HG03460 (cell line): ENCODE measurements at regions not wholly inside any gene's neighbourhood (a gene's known extent, or its start where the extent isn't known, plus 50 kb on each side); places are given as distances from the start of the nearest gene placed in this dataset.

Experiments
- ATAC-seq: cut with Tn5 transposase; IDR thresholded peaks from one replicate; pipeline ENCODE4 v1.9.1; 2021; ENCODE audit not compliant: unreplicated experiment

DNA sequence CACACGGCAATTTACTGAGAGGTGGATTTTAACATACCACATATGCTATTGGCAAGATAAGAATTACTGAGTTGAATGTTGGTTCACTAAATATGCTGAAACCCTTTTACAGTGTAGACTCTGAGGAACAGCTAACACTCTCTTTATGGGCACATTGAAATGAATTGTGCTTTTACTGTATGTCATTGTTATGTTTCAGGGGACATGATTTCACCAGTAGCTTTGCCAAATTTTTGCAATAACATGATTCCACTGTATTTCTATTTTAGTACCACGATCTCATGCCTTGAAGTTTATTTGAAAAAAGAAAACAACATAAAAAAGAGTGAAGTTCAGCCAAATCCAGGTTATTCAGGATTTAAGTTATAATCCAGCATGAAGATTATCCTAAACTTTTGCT is 188.5 kb downstream of the HLX start:
- ATAC-seq: no peak

DNA sequence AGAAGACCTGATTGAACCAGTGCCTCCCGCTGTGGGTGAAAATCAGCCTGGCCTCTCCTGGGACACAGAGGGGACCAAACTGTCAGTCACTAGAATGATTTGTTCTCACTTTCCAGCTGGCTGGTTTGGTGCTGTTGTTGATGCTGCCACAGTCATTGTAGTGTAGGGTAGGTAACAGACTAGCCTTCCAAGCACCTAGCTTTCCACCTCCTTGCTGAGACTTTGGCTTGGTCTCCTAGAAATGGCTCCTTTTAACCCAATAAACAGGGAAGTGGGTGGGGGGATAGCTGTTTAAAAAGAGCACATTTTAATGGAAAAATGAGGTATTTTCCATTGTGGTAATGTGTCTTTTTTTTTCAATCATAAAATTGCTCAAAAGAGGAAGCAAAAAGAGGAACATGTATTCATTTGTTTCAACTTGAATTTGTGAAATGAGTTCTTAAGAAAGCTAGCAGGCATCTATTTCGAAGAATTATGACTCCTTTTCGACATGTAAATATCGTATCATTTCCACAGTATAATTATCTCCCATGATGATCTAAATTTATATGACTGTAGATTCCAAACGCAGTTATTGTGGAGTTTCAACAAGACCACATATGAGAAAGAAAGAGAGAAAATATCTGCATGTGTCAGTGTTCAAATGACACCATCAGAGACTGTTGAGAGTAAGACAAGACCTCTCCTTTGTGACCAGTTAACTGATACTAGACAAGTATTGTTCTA is 190.1 kb downstream of the HLX start:
- ATAC-seq: peak; percentile 87

DNA sequence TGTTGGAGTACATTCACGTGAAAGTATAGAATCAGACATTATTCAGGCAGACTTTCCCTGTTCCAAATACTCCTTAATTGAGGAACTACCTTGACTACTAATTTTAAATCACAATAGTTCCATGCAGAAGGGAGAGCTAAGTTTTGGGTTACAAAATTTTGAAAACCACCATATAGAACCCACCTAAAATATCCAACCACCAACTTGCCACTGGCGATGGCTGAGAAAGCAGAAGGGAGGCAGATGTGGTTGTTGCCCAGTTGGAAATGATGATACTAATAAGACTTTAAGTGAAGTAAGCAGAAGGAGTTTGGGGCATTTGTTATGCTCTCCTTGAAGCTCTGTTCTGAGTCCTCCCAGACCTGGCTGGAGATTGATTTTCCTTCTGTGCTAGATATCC is 190.7 kb downstream of the HLX start:
- ATAC-seq: no peak

DNA sequence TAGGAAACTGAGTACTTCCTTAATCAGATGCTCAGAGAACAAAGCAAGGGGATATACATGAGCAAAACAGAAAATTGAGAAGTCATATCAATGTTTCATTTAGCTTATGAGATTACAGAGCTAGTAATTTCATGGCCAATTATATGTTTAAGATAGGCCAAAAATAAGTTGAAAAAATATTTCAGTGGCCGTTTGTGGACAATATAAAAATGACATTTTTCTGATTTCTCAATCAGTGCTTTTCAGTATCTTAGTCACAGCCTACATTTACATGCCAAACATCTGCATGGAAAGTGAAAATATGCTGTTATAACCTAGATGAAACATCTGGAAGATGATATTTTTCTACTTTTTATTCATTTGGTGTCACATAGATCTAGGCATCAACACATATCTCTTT is 192.5 kb downstream of the HLX start:
- ATAC-seq: no peak

DNA sequence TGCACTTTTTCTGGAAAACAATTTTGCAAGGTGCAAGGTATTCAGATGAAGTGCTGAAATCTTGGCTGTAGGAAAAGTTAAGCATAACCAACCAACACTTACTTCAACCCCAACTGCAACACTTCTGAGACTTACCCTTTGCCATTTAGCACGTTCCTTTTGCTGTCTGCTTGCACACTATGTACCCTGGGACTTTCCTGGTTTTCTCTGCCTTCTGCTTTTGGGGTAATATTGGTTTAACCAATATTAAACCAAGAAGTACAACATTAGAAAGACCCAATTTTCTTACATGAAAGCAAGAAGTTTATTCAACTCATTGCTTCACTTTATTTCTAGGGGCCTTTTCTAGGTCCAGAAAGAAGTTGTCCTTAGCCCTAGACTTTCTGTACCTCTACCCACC is 193.0 kb downstream of the HLX start:
- ATAC-seq: no peak

DNA sequence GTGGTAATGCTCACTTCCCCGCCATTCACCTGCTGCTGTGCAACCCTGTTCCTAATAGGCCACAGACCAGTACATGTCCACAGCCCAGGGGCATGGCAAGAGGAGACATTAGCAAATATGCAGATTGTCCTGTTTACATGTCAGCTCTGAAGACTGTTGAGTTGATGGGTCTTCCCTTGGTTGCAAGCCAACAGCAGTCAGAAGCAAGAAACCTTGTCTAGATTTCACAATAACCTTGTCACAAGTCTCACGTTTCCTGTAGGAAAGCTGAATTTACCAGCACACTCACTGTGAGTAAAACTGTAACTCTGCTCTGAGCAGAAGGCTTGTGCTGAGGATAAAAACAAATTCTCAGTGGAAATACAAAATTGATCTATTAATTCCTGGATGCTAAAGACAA is 195.1 kb downstream of the HLX start:
- no peak for ATAC-seq

DNA sequence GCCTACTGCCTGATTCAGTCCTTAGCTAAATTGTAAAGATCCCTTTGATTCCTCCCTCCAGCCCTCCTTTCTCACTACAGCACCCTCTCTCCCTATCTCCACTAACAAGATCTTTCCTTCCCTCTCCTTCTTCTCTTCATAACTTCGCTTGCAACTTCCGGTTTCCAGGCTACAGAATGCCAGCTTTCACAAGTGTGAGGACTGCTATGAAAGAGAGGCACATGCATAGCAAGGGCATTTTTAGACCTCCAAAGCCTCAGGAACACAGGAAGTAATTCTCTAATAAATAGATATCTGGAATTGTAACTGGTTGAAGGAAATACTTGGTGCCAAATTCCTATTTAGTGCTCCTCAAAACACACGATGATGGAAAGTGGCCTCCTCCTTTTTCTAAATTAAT is 196.7 kb downstream of the HLX start:
- no peak for ATAC-seq

DNA sequence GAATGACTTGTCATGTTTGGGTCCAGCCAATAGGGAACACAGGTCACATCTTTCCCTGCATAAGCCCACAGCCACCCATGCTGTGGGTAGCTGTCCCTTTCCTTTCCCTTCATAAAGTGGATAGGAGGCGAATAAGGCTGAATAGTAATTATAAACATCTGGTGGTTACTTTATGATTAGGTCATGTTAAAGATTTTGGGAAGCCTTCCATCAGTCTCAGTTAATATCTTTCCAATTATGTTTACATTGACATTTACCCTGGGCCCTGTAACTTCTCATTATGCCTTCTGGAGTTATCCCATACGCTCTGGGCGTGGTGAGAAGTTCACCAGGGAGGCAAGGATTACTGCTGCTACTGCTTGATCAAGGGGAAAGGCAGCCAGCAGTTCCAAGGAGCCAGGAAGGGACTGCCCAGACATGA is 197.2 kb downstream of the HLX start:
- ATAC-seq: no peak

DNA sequence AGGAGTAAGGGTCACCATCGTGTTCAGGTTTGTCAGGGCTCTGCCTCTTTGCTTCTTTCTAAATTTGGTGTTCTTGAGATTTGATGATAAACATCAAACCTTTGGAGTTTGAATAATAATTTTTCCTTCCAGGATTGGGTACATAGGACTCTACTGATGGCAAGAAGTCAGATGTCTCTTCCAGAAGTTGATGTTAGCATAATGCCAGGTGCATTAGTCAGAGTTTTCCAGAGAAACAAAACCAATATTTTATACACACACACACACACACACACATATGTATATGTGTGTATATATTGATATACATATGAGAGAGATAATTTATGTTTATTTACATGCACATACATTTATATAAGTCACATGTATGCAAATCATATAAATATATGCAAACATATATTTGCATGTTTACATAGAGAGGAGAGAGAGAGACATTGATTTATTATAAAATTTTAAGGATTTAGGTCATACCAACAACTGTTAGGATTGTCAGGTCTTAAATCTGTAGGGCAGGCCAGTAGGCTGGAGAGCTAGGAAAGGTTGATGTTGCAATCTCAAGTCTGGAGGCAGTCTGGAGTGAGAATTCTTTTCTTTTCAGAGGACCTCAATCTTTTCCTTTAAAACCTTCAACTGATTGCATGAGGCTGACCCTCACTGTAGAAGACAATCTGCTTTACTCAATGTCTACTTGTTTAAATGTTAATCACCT is 199.2 kb downstream of the HLX start:
- ATAC-seq: no peak

DNA sequence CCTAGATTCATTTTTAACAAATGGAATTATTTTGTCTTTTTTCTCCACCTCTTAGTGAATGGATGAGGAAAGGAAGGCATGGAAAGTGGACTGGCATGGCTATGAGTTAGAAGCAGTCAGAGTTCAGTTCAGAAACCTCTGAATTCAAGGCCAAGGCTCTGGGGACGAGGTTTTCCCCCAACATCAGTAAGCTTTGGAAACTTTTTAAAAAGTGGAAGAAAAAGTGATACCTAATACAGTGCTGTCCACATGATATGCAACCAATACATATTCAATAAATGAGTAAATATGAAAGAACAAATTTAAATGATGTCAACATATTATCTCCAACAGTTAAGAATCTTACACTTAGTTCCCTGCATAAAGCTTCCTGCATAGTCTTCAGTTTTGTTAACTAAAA is 204.7 kb downstream of the HLX start:
- ATAC-seq: no peak

DNA sequence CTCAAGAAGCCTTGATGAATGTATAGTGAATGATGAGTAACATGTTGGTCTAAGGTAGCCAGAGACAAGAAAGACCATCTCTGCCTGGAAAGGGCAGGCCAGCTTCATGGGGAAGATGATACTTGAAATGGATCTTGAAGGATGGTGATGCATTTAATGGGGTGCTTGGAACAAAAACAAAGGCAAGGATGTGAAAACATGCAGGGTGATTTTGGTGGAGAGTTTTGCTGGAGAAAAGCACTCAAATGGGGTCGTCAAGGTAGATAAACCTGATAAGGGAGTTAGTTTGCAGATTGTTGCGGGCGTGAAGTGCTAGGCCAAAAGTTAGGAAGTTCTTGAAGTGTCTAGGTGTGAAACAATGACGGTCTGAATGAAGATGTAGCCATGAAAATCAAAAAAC is 205.4 kb downstream of the HLX start:
- no peak for ATAC-seq

DNA sequence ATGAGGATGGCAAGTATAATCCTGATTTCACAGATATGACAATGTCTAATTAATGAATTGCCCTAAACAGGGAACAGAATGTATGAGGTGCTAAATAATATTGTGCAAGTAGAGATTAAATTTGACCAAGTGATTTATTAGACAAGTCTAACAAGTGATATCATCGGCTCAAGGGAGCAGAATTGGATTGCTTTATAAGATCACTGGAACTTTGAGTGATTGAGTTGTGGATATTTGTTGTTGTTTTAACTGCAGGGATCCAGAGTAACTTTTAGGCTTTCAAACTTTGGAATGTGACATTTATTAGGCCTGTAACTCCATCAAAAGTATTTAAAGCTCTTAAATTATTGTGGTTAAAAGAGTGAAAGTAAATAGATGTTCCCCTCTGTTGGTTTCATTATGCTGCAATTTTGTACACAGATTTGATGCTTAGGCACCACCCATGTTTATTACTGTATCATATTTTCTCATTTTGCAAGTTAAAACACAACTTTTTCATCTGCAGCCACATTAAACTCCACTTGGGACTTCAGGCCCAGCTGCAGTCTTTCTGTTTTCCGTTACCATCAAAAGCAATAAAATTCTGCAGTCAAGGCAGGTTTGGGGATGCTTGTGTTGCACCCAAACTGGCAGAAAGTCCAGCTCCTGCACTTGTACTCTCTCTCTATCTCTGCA is 206.6 kb downstream of the HLX start:
- ATAC-seq: no peak

DNA sequence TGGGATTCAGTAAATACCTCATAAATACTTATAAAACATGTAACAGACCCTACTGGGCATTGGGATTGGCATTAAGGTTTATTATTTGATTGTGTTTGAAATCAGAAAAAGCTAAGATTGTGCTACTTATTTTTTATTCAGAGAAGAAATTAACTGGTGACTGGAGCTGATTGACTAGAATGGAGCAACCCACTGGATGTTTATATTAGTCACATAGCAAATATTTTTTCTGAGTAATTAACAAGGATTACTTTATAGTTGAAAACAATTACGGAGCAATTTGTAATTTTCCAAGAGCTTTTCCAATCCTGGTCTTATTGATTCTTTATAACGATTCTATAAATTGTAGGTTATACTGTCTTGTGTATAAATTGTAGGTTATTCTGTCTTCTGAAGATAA is 208.7 kb downstream of the HLX start:
- no peak for ATAC-seq

DNA sequence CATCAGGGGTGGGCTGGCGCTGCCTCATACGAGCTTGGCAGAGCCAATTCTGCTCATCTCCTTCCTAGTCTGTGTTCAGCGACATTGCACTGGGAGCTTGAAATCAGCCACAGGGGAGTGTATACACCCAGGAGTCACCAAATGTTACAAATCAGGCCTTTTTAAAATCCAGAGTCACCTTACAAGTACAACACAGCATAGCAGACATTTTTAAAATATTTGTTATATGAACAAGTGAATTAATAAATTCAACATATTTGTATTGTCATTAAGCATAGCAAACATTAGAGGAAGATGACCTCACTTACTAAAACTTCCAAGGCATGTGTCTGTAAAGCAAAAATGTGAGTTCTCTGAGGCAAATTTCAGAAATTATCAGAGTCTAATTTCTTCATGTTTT is 210.0 kb downstream of the HLX start:
- ATAC-seq: no peak

DNA sequence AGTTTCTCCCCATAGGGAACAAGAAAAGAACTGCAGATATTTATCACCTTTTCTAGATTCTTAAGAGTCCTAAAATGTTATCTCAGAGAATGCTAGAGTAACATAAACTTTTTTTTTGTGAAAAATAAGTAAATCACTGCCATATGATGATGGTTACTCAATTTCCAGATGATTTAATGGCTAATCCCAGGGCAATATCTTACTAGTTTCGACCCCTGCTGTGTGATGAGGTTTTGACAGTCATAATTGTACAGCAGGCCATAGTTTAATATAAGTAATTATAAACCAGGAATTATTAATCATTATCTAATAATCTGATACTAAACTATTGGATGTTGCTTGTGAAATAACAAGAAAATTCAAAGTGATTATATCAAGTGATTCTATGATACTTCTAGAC is 210.6 kb downstream of the HLX start:
- no peak for ATAC-seq

DNA sequence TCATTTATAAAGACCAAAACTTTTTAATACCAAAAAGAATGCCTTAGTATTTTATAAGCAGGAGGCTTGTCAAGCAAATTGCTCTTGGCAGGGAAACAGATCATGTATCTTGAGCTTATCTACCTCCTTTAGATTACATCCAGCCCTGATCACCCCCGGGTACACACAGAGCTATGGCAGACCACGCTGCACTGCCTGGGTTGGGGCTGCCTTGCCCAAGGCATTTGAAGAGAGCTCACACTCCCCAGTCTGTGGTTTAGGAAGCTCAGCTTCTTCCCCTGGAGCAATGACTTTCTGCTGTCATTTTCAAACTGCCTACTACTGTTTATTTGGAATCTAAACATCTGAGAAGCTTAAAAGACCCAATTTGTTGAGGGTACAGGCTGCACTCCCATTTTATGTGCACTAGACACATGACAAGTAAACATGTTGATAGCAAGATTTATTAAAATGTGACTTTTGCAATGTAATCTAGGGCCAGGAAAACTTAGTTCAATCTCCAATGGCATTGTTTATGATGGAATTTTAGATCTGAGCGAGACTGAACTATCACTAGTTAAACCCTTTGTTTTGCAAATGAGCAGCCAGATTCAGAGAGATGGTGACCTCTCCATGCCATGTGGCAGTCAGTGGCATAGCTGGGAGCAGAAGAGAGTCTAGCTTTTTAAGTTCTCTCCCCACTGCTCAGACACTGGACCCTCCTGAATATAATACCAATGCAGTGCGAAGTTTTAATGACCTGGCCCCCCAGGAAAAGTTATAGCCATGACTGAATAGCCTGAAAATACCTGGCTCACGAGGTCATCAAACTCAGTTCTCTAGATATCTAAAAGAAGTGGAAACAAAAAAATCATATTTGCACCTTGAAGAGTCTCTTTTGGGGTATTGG is 214.9 kb downstream of the HLX start:
- ATAC-seq: no peak

DNA sequence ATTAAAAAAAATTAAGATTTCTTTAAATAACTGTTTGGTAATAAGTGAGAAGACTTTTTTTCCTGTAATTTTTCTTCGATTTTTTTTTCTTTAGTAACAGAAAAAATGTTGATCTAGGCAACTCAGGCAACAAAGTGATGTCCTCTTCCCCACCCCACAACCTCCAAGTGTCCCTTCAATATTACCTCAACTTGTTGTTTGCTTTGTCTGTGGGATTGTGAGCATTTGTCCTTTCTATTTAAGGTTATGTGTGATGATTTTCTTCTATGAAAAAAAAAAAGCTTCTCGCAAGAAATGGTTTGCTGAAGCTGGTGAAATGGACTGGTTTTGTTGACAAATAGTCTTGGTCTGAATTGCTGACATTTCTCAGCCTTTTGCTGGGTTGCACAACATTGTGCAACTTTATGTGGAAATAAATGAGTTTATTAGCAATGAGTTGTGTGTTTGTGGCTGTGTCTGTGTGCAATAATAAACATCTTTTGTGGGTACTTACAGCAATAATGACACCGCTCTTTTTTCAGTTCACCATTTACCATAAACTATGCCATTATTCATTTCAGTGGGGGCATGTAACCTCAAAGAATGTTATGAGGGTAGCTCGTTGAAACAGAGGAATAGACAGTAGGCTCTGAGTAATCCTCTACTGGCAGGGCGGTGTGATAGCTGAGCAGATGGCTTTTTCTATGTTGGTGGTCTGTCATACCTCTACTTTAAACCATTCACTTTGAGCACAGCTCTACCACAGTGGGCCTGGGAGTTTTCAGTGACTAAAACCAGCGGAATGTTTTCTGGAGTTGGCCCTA is 218.4 kb downstream of the HLX start:
- ATAC-seq: no peak

DNA sequence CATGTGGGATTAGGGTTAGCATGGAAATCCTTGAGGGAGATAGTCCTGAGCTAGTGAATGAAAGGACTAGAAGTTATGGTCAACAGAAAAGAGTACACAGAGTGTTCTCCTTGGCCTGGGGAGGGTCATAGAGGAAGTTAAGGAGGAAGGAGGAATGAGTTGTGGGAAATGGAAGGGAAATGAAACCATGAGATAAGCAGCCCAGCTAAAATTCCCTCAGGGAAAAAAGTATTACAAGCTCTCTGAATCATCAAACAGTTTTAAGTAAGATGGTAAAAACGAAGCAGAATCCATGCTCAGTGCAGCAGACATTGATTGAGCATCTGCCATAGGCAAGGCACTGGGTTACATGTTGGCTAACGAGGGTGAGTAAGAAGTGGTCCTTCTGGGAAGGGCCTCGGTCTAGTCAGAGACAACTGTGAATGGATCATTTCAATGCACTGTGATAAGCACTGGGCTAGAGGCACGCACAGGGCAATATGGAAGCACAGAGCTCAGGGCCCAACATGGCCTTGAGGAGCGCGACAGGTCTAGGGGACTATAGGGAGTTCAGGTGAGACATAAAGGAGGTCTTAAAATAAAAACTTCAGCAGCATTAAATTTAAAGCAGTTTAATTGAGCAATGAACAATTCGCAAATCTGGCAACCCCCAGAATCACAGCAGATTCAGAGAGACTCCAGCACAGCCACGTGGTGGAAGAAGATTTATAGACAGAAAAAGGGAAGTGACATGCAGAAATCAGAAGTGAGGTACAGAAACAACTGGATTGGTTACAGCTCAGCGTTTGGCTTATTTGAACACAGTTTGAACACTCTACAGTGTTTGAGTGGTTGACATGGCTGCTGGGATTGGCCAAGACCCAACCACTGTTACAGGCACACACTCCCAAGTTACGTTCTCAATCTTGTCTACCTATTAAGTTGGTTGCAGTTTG is 219.5 kb downstream of the HLX start:
- no peak for ATAC-seq
